Cardiac muscle cell (in vitro differentiated cells and primary cell): ENCODE measurements at regions not wholly inside any gene's neighbourhood (a gene's known extent, or its start where the extent isn't known, plus 50 kb on each side); places are given as distances from the start of the nearest gene placed in this dataset.
A peak's percentile ranks its signal among the peaks of the same experiment; 100 is the strongest.

Source experiments
- DNase-seq, 2 donors: peaks; one replicate each; pipeline versions ENCODE4 v3.0.0 to v3.0.0-alpha.2; 2010 to 2017; ENCODE audit warnings: low read depth in 1 of 2, low spot score in 1 of 2
- H3K27ac ChIP-seq: fragments of 200-600 bp; sonication (generic); 2 replicates; pipeline ENCODE4 v1.5.1; 2016
- H3K27me3 ChIP-seq: fragments of 200-600 bp; sonication (generic); 2 replicates; pipeline ENCODE4 v1.6.0; 2016; ENCODE audit warnings: control low read depth
- H3K36me3 ChIP-seq: fragments of 200-600 bp; sonication (generic); 2 replicates; pipeline ENCODE4 v1.5.1; 2016; ENCODE audit warnings: control low read depth
- H3K4me1 ChIP-seq: fragments of 200-600 bp; sonication (generic); 2 replicates; pipeline ENCODE4 v1.8.1; 2017; ENCODE audit warnings: low read depth, mild to moderate bottlenecking, mixed run types
- H3K4me3 ChIP-seq: fragments of 200-600 bp; sonication (generic); 2 replicates; pipeline ENCODE4 v1.5.1; 2016; ENCODE audit warnings: mild to moderate bottlenecking
- H3K9me3 ChIP-seq: fragments of 200-600 bp; sonication (generic); 2 replicates; pipeline ENCODE4 v1.5.1; 2017; ENCODE audit warnings: low read depth, mild to moderate bottlenecking, control low read depth
- TF ChIP-seq, protein P1 (sequence below): IDR thresholded peaks from 2 replicates; pipeline ENCODE4 v1.5.1; 2012; ENCODE audit warnings: low read depth, mild to moderate bottlenecking, low read length

DNA sequence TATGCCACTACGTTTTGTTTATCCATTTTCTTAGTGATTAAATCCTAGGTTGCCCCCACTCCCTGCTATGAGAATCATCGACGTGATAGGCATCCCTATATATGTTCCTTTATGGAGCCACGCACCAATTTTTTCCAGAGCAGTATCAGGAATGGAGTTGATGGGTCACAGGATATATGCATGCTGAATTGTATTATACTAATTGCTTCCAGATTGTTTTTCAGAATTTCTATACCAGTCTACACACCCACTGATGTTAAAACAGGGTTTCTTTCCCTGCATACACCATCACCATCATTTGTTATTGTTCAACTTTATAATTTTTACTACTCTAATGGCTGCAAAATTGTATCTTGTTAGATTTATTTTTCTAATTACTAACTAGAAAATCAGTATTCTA is 100.1 kb upstream of the MRPS22 start:
- Histone ChIP-seq H3K4me3 (no peak overlapping the region), H3K27ac (no peak overlapping the region), H3K9me3 (no peaks in the 10 kb centered on the region), H3K4me1 (no peaks in the 10 kb centered on the region), H3K36me3 (no peaks in the 10 kb centered on the region), H3K27me3 (peaks cover 21% of the 10 kb centered on the region)
- no peak for DNase-seq
- TF ChIP-seq, protein P1, sequence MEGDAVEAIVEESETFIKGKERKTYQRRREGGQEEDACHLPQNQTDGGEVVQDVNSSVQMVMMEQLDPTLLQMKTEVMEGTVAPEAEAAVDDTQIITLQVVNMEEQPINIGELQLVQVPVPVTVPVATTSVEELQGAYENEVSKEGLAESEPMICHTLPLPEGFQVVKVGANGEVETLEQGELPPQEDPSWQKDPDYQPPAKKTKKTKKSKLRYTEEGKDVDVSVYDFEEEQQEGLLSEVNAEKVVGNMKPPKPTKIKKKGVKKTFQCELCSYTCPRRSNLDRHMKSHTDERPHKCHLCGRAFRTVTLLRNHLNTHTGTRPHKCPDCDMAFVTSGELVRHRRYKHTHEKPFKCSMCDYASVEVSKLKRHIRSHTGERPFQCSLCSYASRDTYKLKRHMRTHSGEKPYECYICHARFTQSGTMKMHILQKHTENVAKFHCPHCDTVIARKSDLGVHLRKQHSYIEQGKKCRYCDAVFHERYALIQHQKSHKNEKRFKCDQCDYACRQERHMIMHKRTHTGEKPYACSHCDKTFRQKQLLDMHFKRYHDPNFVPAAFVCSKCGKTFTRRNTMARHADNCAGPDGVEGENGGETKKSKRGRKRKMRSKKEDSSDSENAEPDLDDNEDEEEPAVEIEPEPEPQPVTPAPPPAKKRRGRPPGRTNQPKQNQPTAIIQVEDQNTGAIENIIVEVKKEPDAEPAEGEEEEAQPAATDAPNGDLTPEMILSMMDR, result no peak

DNA sequence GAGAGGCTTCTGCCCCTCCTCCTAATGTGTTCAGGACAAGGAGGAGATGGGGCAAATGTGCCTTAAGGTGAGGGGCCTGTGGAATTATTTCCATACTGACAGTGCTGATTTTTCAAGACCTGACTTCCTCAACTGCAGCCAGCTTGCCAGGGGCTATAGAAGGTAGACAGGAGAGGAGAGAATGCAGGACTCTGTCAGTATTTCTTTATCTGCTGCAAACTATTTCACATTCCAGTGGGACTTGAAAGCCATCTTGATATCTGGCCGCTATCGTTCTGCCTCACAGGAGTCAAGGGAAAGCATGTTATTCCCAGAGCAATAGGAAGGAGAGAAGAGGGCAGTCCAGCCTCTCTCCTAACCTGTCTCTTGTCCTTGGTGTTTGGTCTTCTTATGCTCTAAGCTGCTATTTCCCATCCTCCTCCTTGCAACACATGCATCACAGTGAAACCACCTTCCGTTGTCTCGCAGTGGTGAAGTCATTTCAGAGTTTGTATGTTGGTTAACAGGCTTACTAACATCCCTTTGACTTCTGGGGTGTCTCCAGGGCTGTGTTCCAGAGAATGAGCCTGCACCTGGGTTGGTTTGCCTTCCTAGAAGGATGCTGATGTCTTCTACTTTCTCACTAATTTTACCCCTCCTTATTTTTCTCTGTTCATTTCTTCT is 95.1 kb upstream of the MRPS22 start:
- no peaks in the 10 kb centered on the region for H3K27me3 ChIP-seq
- H3K36me3 ChIP-seq, result no peaks in the 10 kb centered on the region
- H3K4me1 ChIP-seq, result no peaks in the 10 kb centered on the region
- TF ChIP-seq, protein P1, result no peak
- no peak overlapping the region for H3K27ac ChIP-seq
- no peaks in the 10 kb centered on the region for H3K9me3 ChIP-seq
- DNase-seq, result no peak
- H3K4me3 ChIP-seq, result no peak overlapping the region

DNA sequence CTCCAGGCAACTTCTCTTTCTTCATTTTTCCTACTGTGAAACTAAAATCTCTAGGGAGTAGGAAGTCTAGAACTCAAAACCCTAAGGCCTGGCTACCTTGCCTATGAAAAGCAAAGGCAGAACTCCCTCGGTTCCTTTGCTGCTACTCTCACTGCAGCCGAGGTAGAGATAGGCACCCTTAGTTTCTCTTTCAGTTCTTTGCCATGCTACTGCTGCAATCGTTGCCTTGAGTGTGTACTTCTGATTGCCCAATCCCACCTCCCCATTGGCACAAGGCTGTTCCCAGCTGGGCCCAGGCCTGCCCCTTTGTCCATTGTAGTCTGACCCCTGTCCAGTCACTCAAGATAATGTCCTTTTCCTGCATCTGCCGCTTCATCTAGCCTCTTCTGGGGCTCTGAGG is 92.3 kb upstream of the MRPS22 start:
- Histone ChIP-seq H3K27ac (no peak overlapping the region), H3K4me3 (no peak overlapping the region), H3K4me1 (no peaks in the 10 kb centered on the region), H3K27me3 (no peaks in the 10 kb centered on the region), H3K9me3 (no peaks in the 10 kb centered on the region), H3K36me3 (no peaks in the 10 kb centered on the region)
- TF ChIP-seq, protein P1, result no peak
- DNase-seq, result peak in 1 of 2 donors; percentile 71

DNA sequence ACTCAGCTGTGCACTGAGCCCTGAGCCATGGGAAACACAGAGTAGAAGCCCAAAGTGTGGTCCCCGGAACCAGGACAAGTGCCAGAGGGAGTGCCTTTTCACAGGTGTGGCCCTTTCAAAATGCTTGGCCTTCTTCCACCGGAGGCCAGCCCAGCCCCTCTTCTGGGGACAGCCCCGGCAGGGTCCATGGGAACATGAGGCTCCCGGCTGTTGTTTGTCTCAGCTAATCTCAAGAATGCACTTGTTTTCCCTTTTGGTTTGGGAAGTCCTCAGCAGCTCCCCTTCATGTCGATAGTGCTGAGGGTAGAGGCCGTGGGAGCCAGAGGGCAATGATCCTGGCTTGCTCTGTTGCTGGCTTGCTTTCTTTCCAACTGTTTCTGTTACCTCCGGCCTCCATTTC is 91.1 kb upstream of the MRPS22 start:
- Histone ChIP-seq H3K4me1 (no peaks in the 10 kb centered on the region), H3K4me3 (no peak overlapping the region), H3K36me3 (no peaks in the 10 kb centered on the region), H3K27me3 (no peaks in the 10 kb centered on the region), H3K27ac (no peak overlapping the region), H3K9me3 (no peaks in the 10 kb centered on the region)
- TF ChIP-seq, protein P1, result no peak
- no peak for DNase-seq

DNA sequence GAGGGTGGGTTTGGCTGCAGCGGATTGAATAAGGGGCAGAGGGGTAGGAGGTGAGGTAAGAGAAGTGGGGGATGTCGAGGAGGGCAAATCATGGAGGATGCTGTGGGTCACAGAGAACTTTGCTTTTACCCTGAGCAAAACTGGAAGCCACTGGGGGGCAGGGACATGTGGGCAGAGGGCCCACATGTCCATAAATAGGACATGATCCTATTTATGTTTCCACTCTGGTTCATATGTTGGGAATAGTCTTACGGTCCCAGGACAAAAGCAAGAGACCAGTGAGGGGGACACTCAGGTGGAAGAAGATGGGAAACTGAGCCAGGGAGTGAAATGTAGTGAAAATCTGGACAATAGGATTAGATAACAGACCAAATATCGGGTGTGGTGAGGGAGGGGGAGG is 85.5 kb upstream of the MRPS22 start:
- no peaks in the 10 kb centered on the region for H3K36me3 ChIP-seq
- no peaks in the 10 kb centered on the region for H3K9me3 ChIP-seq
- no peaks in the 10 kb centered on the region for H3K4me1 ChIP-seq
- H3K27ac ChIP-seq, result no peak overlapping the region
- H3K27me3 ChIP-seq, result peaks cover 12% of the 10 kb centered on the region
- H3K4me3 ChIP-seq, result no peak overlapping the region
- DNase-seq, result no peak
- TF ChIP-seq, protein P1, result no peak
